Muscle of leg (tissue), 3 donors: ENCODE measurements at regions not wholly inside any gene's neighbourhood (a gene's known extent, or its start where the extent isn't known, plus 50 kb on each side); places are given as distances from the start of the nearest gene placed in this dataset.
"Not testable (repeated sequence)": the region's sequence is repeated elsewhere in the genome, so short reads cannot be mapped to it uniquely, and the experiment has no call there.

Experiments
- DNase-seq: peaks from one replicate; pipeline ENCODE4 v3.0.0; 2013
- H3K27ac ChIP-seq: one replicate; pipeline ENCODE4 v1.5.1; 2013; ENCODE audit warnings: mild to moderate bottlenecking, low read length, control low read depth
- H3K27me3 ChIP-seq: one replicate; pipeline ENCODE4 v1.6.1; 2013; ENCODE audit warnings: low read length; ENCODE audit not compliant: control insufficient read depth, insufficient read depth
- H3K36me3 ChIP-seq: one replicate; pipeline ENCODE4 v1.6.1; 2013; ENCODE audit warnings: low read length; ENCODE audit not compliant: control insufficient read depth, insufficient read depth
- H3K4me1 ChIP-seq: one replicate; pipeline ENCODE4 v1.6.1; 2013; ENCODE audit warnings: low read length; ENCODE audit not compliant: control insufficient read depth, insufficient read depth
- H3K4me3 ChIP-seq: one replicate; pipeline ENCODE4 v1.5.1; 2013; ENCODE audit warnings: low read length, control low read depth
- H3K9me3 ChIP-seq: replicated peaks from 2 replicates; pipeline ENCODE4 v1.6.1; 2013; ENCODE audit warnings: low read depth, low read length; ENCODE audit not compliant: control insufficient read depth
- WGBS: methylation state at CpG from one replicate; pipeline ENCODE4 v1.1.5; 2013; ENCODE audit warnings: missing lambda C conversion rate; ENCODE audit not compliant: insufficient coverage; 5-methylcytosine and 5-hydroxymethylcytosine counted together

- 67% methylated on average over 5 of the region's 6 CpGs for WGBS
- Histone ChIP-seq H3K27ac (no peak overlapping the region), H3K36me3 (no peaks in the 10 kb centered on the region), H3K4me1 (no peaks in the 10 kb centered on the region), H3K9me3 (no peaks in the 10 kb centered on the region), H3K4me3 (no peak overlapping the region), H3K27me3 (peaks cover 3% of the 10 kb centered on the region)
- DNase-seq: no peak
Observed at GRCh38 chr7:98724591-98724990, 107.5 kb downstream of the NPTX2 start.

GRCh38 chr7:98727146-98727709 lies 110.1 kb downstream of the NPTX2 start:
- no peaks in the 10 kb centered on the region for H3K9me3 ChIP-seq
- H3K4me3 ChIP-seq: no peak overlapping the region
- no peaks in the 10 kb centered on the region for H3K36me3 ChIP-seq
- no peaks in the 10 kb centered on the region for H3K4me1 ChIP-seq
- H3K27me3 ChIP-seq: peaks cover 3% of the 10 kb centered on the region
- no peak overlapping the region for H3K27ac ChIP-seq
- no peak for DNase-seq
- 51% methylated on average over 2 of the region's 7 CpGs for WGBS

GRCh38 chr7:98728555-98728954 lies 111.5 kb downstream of the NPTX2 start:
- Histone ChIP-seq H3K27ac (no peak overlapping the region), H3K4me1 (no peaks in the 10 kb centered on the region), H3K27me3 (peaks cover 3% of the 10 kb centered on the region), H3K9me3 (peaks cover 3% of the 10 kb centered on the region), H3K4me3 (no peak overlapping the region), H3K36me3 (no peaks in the 10 kb centered on the region)
- 59% methylated on average over 2 of the region's 3 CpGs for WGBS
- no peak for DNase-seq

- Histone ChIP-seq H3K36me3 (no peaks in the 10 kb centered on the region), H3K4me1 (no peaks in the 10 kb centered on the region), H3K27me3 (peaks cover 3% of the 10 kb centered on the region), H3K27ac (no peak overlapping the region), H3K9me3 (peaks cover 3% of the 10 kb centered on the region), H3K4me3 (no peak overlapping the region)
- DNase-seq: peak; percentile 53
- WGBS: 13% methylated on average over 3 of the region's 7 CpGs
Observed at GRCh38 chr7:98729121-98729520, 112.0 kb downstream of the NPTX2 start.

- H3K9me3 ChIP-seq: peaks cover 3% of the 10 kb centered on the region
Observed at GRCh38 chr7:98730326-98730725, 113.2 kb downstream of the NPTX2 start.

GRCh38 chr7:98731651-98732050 lies 114.6 kb downstream of the NPTX2 start:
- no peaks in the 10 kb centered on the region for H3K4me1 ChIP-seq
- no peaks in the 10 kb centered on the region for H3K36me3 ChIP-seq
- peaks cover 3% of the 10 kb centered on the region for H3K27me3 ChIP-seq
- DNase-seq: no peak
- no peak overlapping the region for H3K4me3 ChIP-seq
- H3K9me3 ChIP-seq: peaks cover 3% of the 10 kb centered on the region
- no peak overlapping the region for H3K27ac ChIP-seq
- 68% methylated on average over 3 of the region's 7 CpGs for WGBS

More at GRCh38 chr7:98730326-98730725, 113.2 kb downstream of the NPTX2 start:
- Histone ChIP-seq H3K36me3 (no peaks in the 10 kb centered on the region), H3K4me3 (no peak overlapping the region), H3K4me1 (no peaks in the 10 kb centered on the region), H3K27ac (no peak overlapping the region), H3K27me3 (peaks cover 3% of the 10 kb centered on the region)
- no peak for DNase-seq
- WGBS: 19% methylated on average over 3 of the region's 4 CpGs

- Histone ChIP-seq H3K9me3 (peaks cover 3% of the 10 kb centered on the region), H3K36me3 (no peaks in the 10 kb centered on the region), H3K4me1 (no peaks in the 10 kb centered on the region), H3K4me3 (no peak overlapping the region), H3K27me3 (peaks cover 3% of the 10 kb centered on the region), H3K27ac (no peak overlapping the region)
- no peak for DNase-seq
- no CpG with 5 or more reads among the region's 2 CpGs for WGBS
Observed at GRCh38 chr7:98733036-98733435, 116.0 kb downstream of the NPTX2 start.

GRCh38 chr7:98735801-98736200 lies 118.7 kb downstream of the NPTX2 start:
- H3K9me3 ChIP-seq: peaks cover 3% of the 10 kb centered on the region
- H3K4me3 ChIP-seq: no peak overlapping the region
- no peak overlapping the region for H3K27ac ChIP-seq
- no peaks in the 10 kb centered on the region for H3K27me3 ChIP-seq
- no peaks in the 10 kb centered on the region for H3K36me3 ChIP-seq
- 60% methylated on average over 7 of the region's 14 CpGs for WGBS
- DNase-seq: no peak
- peaks cover under 1% of the 10 kb centered on the region for H3K4me1 ChIP-seq

- not testable (repeated sequence) for H3K4me3 ChIP-seq, H3K4me1 ChIP-seq, H3K9me3 ChIP-seq, H3K27me3 ChIP-seq, H3K27ac ChIP-seq, H3K36me3 ChIP-seq, DNase-seq
- WGBS: 68% methylated on average over 2 of the region's 9 CpGs
Observed at GRCh38 chr7:98736461-98736860, 119.4 kb downstream of the NPTX2 start.

GRCh38 chr7:98737176-98737575 lies 120.1 kb downstream of the NPTX2 start:
- no peaks in the 10 kb centered on the region for H3K27me3 ChIP-seq
- 66% methylated on average over 2 of the region's 8 CpGs for WGBS
- no peak overlapping the region for H3K4me3 ChIP-seq
- no peak for DNase-seq
- no peak overlapping the region for H3K27ac ChIP-seq
- H3K9me3 ChIP-seq: peaks cover 3% of the 10 kb centered on the region
- H3K36me3 ChIP-seq: no peaks in the 10 kb centered on the region
- peaks cover 3% of the 10 kb centered on the region for H3K4me1 ChIP-seq

- DNase-seq: no peak
- Histone ChIP-seq H3K4me1 (peaks cover 3% of the 10 kb centered on the region), H3K27me3 (no peaks in the 10 kb centered on the region), H3K27ac (no peak overlapping the region), H3K9me3 (peaks cover 2% of the 10 kb centered on the region), H3K36me3 (no peaks in the 10 kb centered on the region), H3K4me3 (no peak overlapping the region)
- 20% methylated on average over 1 of the region's 3 CpGs for WGBS
Observed at GRCh38 chr7:98740643-98741042, 123.6 kb downstream of the NPTX2 start.
